GM19468 (cell line): ENCODE measurements at regions not wholly inside any gene's neighbourhood (a gene's known extent, or its start where the extent isn't known, plus 50 kb on each side); places are given as distances from the start of the nearest gene placed in this dataset.

ENCODE experiments used
- ATAC-seq: cut with Tn5 transposase; IDR thresholded peaks from one replicate; pipeline ENCODE4 v1.9.1; 2021; ENCODE audit warnings: mild to moderate bottlenecking, moderate library complexity, moderate number of reproducible peaks; ENCODE audit not compliant: unreplicated experiment; ENCODE audit errors: extremely low read depth

- ATAC-seq: no peak
Observed at GRCh38 chr18:78913830-78914231, 65.8 kb upstream of the SALL3 start.

GRCh38 chr18:78914249-78914935 lies 65.2 kb upstream of the SALL3 start:
- no peak for ATAC-seq

- no peak for ATAC-seq
Observed at GRCh38 chr18:78915446-78916008, 64.1 kb upstream of the SALL3 start.

DNA sequence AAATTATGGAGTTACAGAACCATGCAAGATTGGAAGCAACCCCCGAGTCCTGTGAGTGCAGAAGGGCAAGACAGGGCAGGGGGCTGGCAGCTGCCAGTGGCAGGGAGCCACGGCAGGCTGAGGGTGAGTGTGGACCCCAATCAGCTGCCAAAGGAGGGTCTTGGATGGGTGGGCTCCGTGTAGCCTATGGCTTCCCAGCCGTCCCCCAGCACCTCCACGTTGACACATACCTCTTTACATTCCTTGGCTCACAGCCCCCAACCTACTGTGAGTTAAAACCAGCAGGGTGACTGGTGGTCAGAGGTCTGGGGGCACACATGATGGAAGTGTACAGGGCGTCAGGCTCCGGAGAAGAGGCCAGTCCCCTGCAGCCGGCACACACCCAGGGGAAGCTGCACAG lies 60.9 kb upstream of the SALL3 start:
- no peak for ATAC-seq

DNA sequence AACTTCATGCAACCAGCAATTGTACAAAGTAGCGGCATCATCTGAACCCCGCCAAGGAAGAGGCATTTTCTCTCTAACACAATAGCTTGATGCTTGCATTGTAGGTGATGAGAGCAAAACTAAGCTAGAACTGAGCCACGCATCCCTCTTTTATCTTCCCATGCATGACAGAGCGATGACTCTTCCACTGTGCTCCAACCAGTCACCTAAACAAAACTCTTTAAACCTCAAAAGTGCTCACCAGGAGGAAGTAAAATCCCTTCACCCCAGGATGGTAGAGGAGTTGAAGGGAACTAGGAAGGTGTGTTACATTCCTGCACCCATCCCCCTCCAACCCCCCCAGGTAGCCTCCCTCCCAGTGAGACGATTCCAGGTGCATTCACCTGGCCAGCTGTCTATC lies 59.7 kb upstream of the SALL3 start:
- ATAC-seq: no peak

GRCh38 chr18:78920456-78921138 lies 59.0 kb upstream of the SALL3 start:
- no peak for ATAC-seq

DNA sequence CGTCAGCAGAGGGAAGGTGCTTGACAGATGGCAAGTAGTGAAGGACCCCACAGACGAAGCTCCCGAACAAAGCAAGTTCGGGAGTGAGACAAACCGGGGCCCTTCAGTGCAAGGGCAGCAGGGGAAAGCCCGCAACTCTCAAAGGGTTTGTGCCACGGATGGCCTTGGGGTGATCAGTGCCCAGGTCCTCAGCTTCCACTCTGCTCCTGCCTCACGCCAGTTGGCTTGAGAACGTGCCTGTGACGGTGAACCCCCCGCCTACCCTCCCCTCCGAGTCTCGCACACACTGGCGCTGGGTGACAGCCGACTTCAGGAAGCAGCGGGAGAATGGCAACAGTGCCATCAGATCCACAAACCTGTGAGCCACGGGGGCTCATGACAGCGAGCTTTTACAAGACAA lies 56.8 kb upstream of the SALL3 start:
- ATAC-seq: no peak

- no peak for ATAC-seq
Observed at GRCh38 chr18:78924301-78924700, 55.3 kb upstream of the SALL3 start.

DNA sequence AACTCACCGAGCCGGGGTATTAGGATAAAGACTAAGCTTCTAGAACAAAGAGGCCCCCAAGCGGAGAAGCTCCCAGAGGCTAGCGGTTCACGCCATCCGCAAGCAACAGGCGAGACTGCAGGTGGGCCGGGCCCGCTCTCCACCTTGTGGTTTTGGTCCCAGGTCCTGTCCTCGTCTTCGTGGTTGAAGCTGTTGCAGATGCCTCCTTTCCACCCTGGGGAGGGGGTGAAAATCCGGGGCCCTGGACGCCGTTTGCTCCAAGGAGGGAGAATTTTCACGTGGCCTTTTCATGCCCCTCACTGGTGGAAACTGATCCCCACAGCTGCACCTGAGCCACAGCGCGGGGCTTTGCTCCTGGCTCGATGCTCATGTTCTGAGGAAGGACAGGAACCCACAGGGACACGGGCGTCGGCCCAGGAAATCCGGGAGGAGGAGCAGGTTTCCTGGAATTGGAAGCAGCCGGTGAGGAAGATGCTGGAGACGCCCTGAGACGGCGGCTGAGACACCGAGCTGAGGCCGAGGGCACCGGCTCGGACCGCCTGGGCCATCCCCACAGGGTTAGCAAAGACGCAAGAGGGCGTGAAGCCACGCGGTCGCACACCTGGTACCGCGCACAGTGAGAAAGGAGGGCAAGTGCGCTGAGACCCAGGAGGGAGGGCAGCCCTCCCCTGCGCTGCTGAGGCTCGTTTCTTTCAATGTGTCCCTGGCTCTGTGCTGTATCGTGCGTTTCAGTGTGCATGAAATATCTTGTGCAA lies 54.7 kb upstream of the SALL3 start:
- no peak for ATAC-seq

DNA sequence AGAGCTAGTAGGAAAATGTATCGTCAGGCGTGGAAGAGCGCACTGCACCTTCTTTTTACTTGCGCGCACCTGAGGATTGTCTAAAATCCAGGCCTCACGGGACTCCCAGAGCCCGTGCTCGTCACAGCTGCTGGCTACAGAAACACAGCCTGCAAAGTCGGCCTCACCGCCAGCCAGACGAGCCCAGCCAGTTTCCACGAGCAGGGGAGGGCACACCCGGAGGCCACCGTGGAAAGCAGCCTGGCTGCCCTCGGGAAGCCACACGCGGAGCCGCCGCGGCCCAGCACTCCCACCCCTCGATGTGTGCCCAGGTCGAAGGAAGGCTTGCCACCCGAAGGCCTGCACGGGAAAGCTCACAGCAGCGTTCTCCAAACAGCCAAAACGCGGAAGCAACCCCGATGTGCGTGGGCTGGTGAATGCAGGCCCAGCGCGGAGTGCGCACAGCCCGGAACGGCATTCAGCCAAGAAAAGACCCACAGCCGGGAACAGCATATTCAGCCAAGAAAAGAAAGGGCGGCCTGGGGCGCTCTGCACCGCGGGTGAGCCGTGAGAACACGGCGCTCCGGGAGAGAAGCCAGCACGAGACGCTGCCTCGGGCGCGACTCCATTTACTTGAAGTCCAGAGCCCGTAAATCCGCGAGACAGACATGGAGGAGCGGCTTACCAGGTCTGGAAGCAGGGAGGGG lies 53.9 kb upstream of the SALL3 start:
- no peak for ATAC-seq

- no peak for ATAC-seq
Observed at GRCh38 chr18:78926243-78926615, 53.4 kb upstream of the SALL3 start.

DNA sequence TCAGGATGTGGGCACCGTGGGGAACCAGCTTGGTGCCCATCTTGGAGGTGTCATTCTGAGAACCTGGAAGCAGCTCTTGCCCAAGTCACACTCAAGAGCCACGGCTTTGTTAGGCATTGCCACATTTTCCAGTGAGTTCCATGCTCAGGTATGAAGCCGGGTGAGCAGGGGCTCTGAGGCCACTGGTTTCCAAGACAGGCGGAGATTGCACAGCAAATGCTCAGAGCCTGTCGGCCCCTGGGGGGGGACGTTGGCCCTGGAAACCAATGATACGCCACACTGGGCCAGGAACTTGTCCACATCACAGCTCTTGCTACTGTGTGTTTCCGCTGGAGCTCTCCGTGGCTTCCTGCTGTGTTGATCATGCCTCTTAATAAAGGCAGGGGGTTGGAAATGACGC lies 52.5 kb upstream of the SALL3 start:
- ATAC-seq: no peak

DNA sequence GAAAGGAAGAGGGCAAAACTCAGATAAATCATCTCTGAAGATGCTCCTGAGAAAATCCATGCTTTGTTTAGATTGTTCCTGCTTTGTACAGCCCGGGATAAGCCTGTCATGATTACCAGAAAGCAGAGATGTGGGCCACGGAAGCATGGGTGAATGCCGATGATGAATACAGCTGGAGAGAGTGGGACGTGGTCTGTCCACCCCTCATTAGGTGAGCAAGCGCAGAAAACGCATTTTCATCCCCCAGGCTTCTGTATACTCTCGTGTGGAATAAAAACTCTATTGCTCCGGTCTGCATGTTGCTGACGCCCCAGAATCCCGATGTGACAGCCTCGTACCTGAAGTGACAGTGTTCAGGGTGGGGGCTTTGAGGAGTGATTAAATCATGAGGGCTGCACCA lies 52.0 kb upstream of the SALL3 start:
- no peak for ATAC-seq

DNA sequence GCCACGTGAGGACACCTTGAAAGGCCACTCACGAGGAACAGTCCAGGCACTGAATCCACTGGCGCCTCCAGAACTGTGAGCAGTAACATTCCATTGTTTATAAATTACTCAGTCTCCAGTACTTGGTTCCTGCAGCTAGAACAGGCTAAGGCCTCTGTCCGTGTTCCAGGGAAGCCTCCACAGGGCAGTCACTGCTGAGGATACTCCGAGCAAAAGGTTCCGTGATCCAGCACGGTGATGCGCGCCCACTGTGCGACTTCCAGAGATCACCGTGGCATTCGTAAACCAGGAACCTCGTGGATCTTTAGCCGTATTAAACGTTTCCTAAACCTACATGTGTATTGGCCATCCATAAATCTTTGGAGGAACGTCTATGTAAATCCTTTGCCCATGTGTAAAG lies 51.5 kb upstream of the SALL3 start:
- ATAC-seq: no peak

DNA sequence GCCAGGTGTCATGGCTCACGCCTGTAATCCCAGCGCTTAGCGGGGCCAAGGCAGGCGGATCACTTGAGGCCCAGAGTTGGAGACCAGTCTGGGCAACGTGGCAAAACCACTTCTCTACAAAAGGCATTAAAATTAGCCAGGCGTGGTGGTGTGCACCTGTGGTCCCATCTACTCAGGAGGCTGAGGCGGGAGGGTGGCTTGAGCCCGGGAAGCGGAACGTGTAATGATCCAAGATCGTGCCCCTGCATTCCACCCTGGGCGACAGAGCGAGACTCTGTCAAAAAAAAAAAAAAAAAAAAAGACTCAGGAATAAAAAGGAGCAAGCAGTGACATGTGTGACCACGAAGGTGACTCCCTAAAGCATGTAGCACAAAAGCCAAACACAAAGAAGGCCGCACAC lies 50.1 kb upstream of the SALL3 start:
- no peak for ATAC-seq
